ENCODE measurements at regions not wholly inside any gene's neighbourhood (a gene's known extent, or its start where the extent isn't known, plus 50 kb on each side); places are given as distances from the start of the nearest gene placed in this dataset.

- WGBS, result 90% methylated on average over 2 of the region's 2 CpGs
- H3K9me3 ChIP-seq (ENCODE audit: control insufficient read depth in 2 of 2, insufficient read depth in 1 of 2, low read length in 1 of 2), result no peaks in the 10 kb centered on the region
- H3K27ac ChIP-seq (ENCODE audit: low read depth in 1 of 2, low read length in 1 of 2), result no peak overlapping the region
- H3K36me3 ChIP-seq (ENCODE audit: control insufficient read depth in 2 of 2, insufficient read depth in 2 of 2, low read length in 1 of 2), result no peaks in the 10 kb centered on the region
- no peaks in the 10 kb centered on the region for H3K27me3 ChIP-seq (ENCODE audit: control insufficient read depth in 2 of 2, insufficient read depth in 1 of 2, low read length in 1 of 2)
- no peaks in the 10 kb centered on the region for H3K4me1 ChIP-seq (ENCODE audit: control insufficient read depth in 2 of 2, insufficient read depth in 2 of 2, low read length in 2 of 2)
- H3K4me3 ChIP-seq (ENCODE audit: low read length in 2 of 2), result no peak overlapping the region
- DNase-seq (ENCODE audit: low read depth in 6 of 9, low spot score in 9 of 9), result no peak
Observed at GRCh38 chr10:9076066-9076465, 1021.6 kb downstream of the GATA3 start.

- H3K36me3 ChIP-seq (ENCODE audit: control insufficient read depth in 2 of 2, insufficient read depth in 2 of 2, low read length in 1 of 2), result no peaks in the 10 kb centered on the region
- H3K4me3 ChIP-seq (ENCODE audit: low read length in 2 of 2), result no peak overlapping the region
- no peak for DNase-seq (ENCODE audit: low read depth in 6 of 9, low spot score in 9 of 9)
- no peaks in the 10 kb centered on the region for H3K4me1 ChIP-seq (ENCODE audit: control insufficient read depth in 2 of 2, insufficient read depth in 2 of 2, low read length in 2 of 2)
- no peaks in the 10 kb centered on the region for H3K9me3 ChIP-seq (ENCODE audit: control insufficient read depth in 2 of 2, insufficient read depth in 1 of 2, low read length in 1 of 2)
- H3K27me3 ChIP-seq (ENCODE audit: control insufficient read depth in 2 of 2, insufficient read depth in 1 of 2, low read length in 1 of 2), result no peaks in the 10 kb centered on the region
- no peak overlapping the region for H3K27ac ChIP-seq (ENCODE audit: low read depth in 1 of 2, low read length in 1 of 2)
- WGBS, result 95% methylated on average over 2 of the region's 2 CpGs
Observed at GRCh38 chr10:9081253-9081652, 1026.8 kb downstream of the GATA3 start.

GRCh38 chr10:9081961-9082360, 1027.5 kb downstream of the GATA3 start:
- no peak for DNase-seq (ENCODE audit: low read depth in 6 of 9, low spot score in 9 of 9)
- no peaks in the 10 kb centered on the region for H3K4me1 ChIP-seq (ENCODE audit: control insufficient read depth in 2 of 2, insufficient read depth in 2 of 2, low read length in 2 of 2)
- H3K36me3 ChIP-seq (ENCODE audit: control insufficient read depth in 2 of 2, insufficient read depth in 2 of 2, low read length in 1 of 2), result no peaks in the 10 kb centered on the region
- H3K27ac ChIP-seq (ENCODE audit: low read depth in 1 of 2, low read length in 1 of 2), result no peak overlapping the region
- H3K9me3 ChIP-seq (ENCODE audit: control insufficient read depth in 2 of 2, insufficient read depth in 1 of 2, low read length in 1 of 2), result no peaks in the 10 kb centered on the region
- H3K27me3 ChIP-seq (ENCODE audit: control insufficient read depth in 2 of 2, insufficient read depth in 1 of 2, low read length in 1 of 2), result no peaks in the 10 kb centered on the region
- H3K4me3 ChIP-seq (ENCODE audit: low read length in 2 of 2), result no peak overlapping the region
- 71% methylated on average over 2 of the region's 2 CpGs for WGBS

- no peak overlapping the region for H3K4me3 ChIP-seq (ENCODE audit: low read length in 2 of 2)
- H3K36me3 ChIP-seq (ENCODE audit: control insufficient read depth in 2 of 2, insufficient read depth in 2 of 2, low read length in 1 of 2), result no peaks in the 10 kb centered on the region
- no peak for DNase-seq (ENCODE audit: low read depth in 6 of 9, low spot score in 9 of 9)
- 83% methylated on average over 3 of the region's 3 CpGs for WGBS
- no peak overlapping the region for H3K27ac ChIP-seq (ENCODE audit: low read depth in 1 of 2, low read length in 1 of 2)
- H3K27me3 ChIP-seq (ENCODE audit: control insufficient read depth in 2 of 2, insufficient read depth in 1 of 2, low read length in 1 of 2), result no peaks in the 10 kb centered on the region
- H3K9me3 ChIP-seq (ENCODE audit: control insufficient read depth in 2 of 2, insufficient read depth in 1 of 2, low read length in 1 of 2), result no peaks in the 10 kb centered on the region
- H3K4me1 ChIP-seq (ENCODE audit: control insufficient read depth in 2 of 2, insufficient read depth in 2 of 2, low read length in 2 of 2), result peaks cover 4 to 9% of the 10 kb centered on the region in 2 donors
Observed at GRCh38 chr10:9091530-9092093, 1037.1 kb downstream of the GATA3 start.

- Histone ChIP-seq H3K4me3 (ENCODE audit: low read length in 2 of 2) (no peak overlapping the region), H3K27ac (ENCODE audit: low read depth in 1 of 2, low read length in 1 of 2) (peak overlapping the region in 1 of 2 donors; percentile 52), H3K36me3 (ENCODE audit: control insufficient read depth in 2 of 2, insufficient read depth in 2 of 2, low read length in 1 of 2) (no peaks in the 10 kb centered on the region), H3K27me3 (ENCODE audit: control insufficient read depth in 2 of 2, insufficient read depth in 1 of 2, low read length in 1 of 2) (no peaks in the 10 kb centered on the region), H3K4me1 (ENCODE audit: control insufficient read depth in 2 of 2, insufficient read depth in 2 of 2, low read length in 2 of 2) (peaks cover 4 to 14% of the 10 kb centered on the region in 2 donors), H3K9me3 (ENCODE audit: control insufficient read depth in 2 of 2, insufficient read depth in 1 of 2, low read length in 1 of 2) (no peaks in the 10 kb centered on the region)
- peak in 8 of 9 donors; percentile 27 to 79 (median 46) for DNase-seq (ENCODE audit: low read depth in 6 of 9, low spot score in 9 of 9)
- 26% methylated on average over 4 of the region's 4 CpGs for WGBS
Observed at GRCh38 chr10:9096288-9096687, 1041.8 kb downstream of the GATA3 start.

GRCh38 chr10:9097206-9097990, 1042.9 kb downstream of the GATA3 start:
- peak in 6 of 9 donors; percentile 15 to 76 (median 34) for DNase-seq (ENCODE audit: low read depth in 6 of 9, low spot score in 9 of 9)
- H3K4me3 ChIP-seq (ENCODE audit: low read length in 2 of 2), result no peak overlapping the region
- H3K27ac ChIP-seq (ENCODE audit: low read depth in 1 of 2, low read length in 1 of 2), result no peak overlapping the region
- no peaks in the 10 kb centered on the region for H3K9me3 ChIP-seq (ENCODE audit: control insufficient read depth in 2 of 2, insufficient read depth in 1 of 2, low read length in 1 of 2)
- no peaks in the 10 kb centered on the region for H3K27me3 ChIP-seq (ENCODE audit: control insufficient read depth in 2 of 2, insufficient read depth in 1 of 2, low read length in 1 of 2)
- peaks cover 4 to 14% of the 10 kb centered on the region in 2 donors for H3K4me1 ChIP-seq (ENCODE audit: control insufficient read depth in 2 of 2, insufficient read depth in 2 of 2, low read length in 2 of 2)
- 6% methylated on average over 2 of the region's 2 CpGs for WGBS
- no peaks in the 10 kb centered on the region for H3K36me3 ChIP-seq (ENCODE audit: control insufficient read depth in 2 of 2, insufficient read depth in 2 of 2, low read length in 1 of 2)

GRCh38 chr10:9097991-9098306, 1043.5 kb downstream of the GATA3 start:
- H3K4me1 ChIP-seq (ENCODE audit: control insufficient read depth in 2 of 2, insufficient read depth in 2 of 2, low read length in 2 of 2), result peaks cover 4 to 14% of the 10 kb centered on the region in 2 donors
- H3K27ac ChIP-seq (ENCODE audit: low read depth in 1 of 2, low read length in 1 of 2), result no peak overlapping the region
- H3K4me3 ChIP-seq (ENCODE audit: low read length in 2 of 2), result no peak overlapping the region
- no peak for DNase-seq (ENCODE audit: low read depth in 6 of 9, low spot score in 9 of 9)
- 95% methylated on average over 4 of the region's 4 CpGs for WGBS
- no peaks in the 10 kb centered on the region for H3K9me3 ChIP-seq (ENCODE audit: control insufficient read depth in 2 of 2, insufficient read depth in 1 of 2, low read length in 1 of 2)
- no peaks in the 10 kb centered on the region for H3K27me3 ChIP-seq (ENCODE audit: control insufficient read depth in 2 of 2, insufficient read depth in 1 of 2, low read length in 1 of 2)
- no peaks in the 10 kb centered on the region for H3K36me3 ChIP-seq (ENCODE audit: control insufficient read depth in 2 of 2, insufficient read depth in 2 of 2, low read length in 1 of 2)

- DNase-seq (ENCODE audit: low read depth in 6 of 9, low spot score in 9 of 9), result no peak
- H3K4me1 ChIP-seq (ENCODE audit: control insufficient read depth in 2 of 2, insufficient read depth in 2 of 2, low read length in 2 of 2), result peaks cover 0 to 2% of the 10 kb centered on the region in 2 donors
- no peak overlapping the region for H3K27ac ChIP-seq (ENCODE audit: low read depth in 1 of 2, low read length in 1 of 2)
- H3K36me3 ChIP-seq (ENCODE audit: control insufficient read depth in 2 of 2, insufficient read depth in 2 of 2, low read length in 1 of 2), result no peaks in the 10 kb centered on the region
- no peaks in the 10 kb centered on the region for H3K9me3 ChIP-seq (ENCODE audit: control insufficient read depth in 2 of 2, insufficient read depth in 1 of 2, low read length in 1 of 2)
- no peak overlapping the region for H3K4me3 ChIP-seq (ENCODE audit: low read length in 2 of 2)
- no peaks in the 10 kb centered on the region for H3K27me3 ChIP-seq (ENCODE audit: control insufficient read depth in 2 of 2, insufficient read depth in 1 of 2, low read length in 1 of 2)
- 96% methylated on average over 4 of the region's 4 CpGs for WGBS
Observed at GRCh38 chr10:9102026-9102425, 1047.5 kb downstream of the GATA3 start.

- Histone ChIP-seq H3K27me3 (ENCODE audit: control insufficient read depth in 2 of 2, insufficient read depth in 1 of 2, low read length in 1 of 2) (no peaks in the 10 kb centered on the region), H3K36me3 (ENCODE audit: control insufficient read depth in 2 of 2, insufficient read depth in 2 of 2, low read length in 1 of 2) (no peaks in the 10 kb centered on the region), H3K4me1 (ENCODE audit: control insufficient read depth in 2 of 2, insufficient read depth in 2 of 2, low read length in 2 of 2) (no peaks in the 10 kb centered on the region), H3K9me3 (ENCODE audit: control insufficient read depth in 2 of 2, insufficient read depth in 1 of 2, low read length in 1 of 2) (no peaks in the 10 kb centered on the region), H3K27ac (ENCODE audit: low read depth in 1 of 2, low read length in 1 of 2) (no peak overlapping the region), H3K4me3 (ENCODE audit: low read length in 2 of 2) (no peak overlapping the region)
- 93% methylated on average over 4 of the region's 4 CpGs for WGBS
- DNase-seq (ENCODE audit: low read depth in 6 of 9, low spot score in 9 of 9), result no peak
Observed at GRCh38 chr10:9103301-9103700, 1048.8 kb downstream of the GATA3 start.
